Esophagus (tissue), 2 donors: ENCODE measurements at regions not wholly inside any gene's neighbourhood (a gene's known extent, or its start where the extent isn't known, plus 50 kb on each side); places are given as distances from the start of the nearest gene placed in this dataset.
"Not testable (repeated sequence)": the region's sequence is repeated elsewhere in the genome, so short reads cannot be mapped to it uniquely, and the experiment has no call there.

ENCODE experiments used
- H3K27ac ChIP-seq, 2 donors: one replicate each; pipeline ENCODE4 v1.5.1; 2013; ENCODE audit warnings: low read depth in 2 of 2, mild to moderate bottlenecking in 2 of 2, inconsistent platforms in 1 of 2, low read length in 1 of 2, moderate library complexity in 1 of 2
- H3K27me3 ChIP-seq, 2 donors: one replicate each; pipeline ENCODE4 v1.6.1; 2013; ENCODE audit warnings: low read length in 2 of 2, control low read depth in 1 of 2, mild to moderate bottlenecking in 1 of 2; ENCODE audit not compliant: insufficient read depth in 2 of 2, control insufficient read depth in 1 of 2
- H3K36me3 ChIP-seq, 2 donors: one replicate each; pipeline ENCODE4 v1.6.1; 2013; ENCODE audit warnings: low read length in 1 of 2; ENCODE audit not compliant: control insufficient read depth in 2 of 2, insufficient read depth in 2 of 2
- H3K4me1 ChIP-seq, 2 donors: one replicate each; pipeline ENCODE4 v1.6.1; 2013; ENCODE audit warnings: low read length in 1 of 2; ENCODE audit not compliant: control insufficient read depth in 2 of 2, insufficient read depth in 2 of 2
- H3K4me3 ChIP-seq, 2 donors: one replicate each; pipeline ENCODE4 v1.5.1; 2013; ENCODE audit warnings: low read length in 2 of 2, mild to moderate bottlenecking in 2 of 2, low read depth in 1 of 2, moderate library complexity in 1 of 2
- H3K9me3 ChIP-seq, 2 donors: one replicate each; pipeline ENCODE4 v1.6.1; 2013; ENCODE audit warnings: mild to moderate bottlenecking in 2 of 2, low read depth in 1 of 2, low read length in 1 of 2, moderate library complexity in 1 of 2; ENCODE audit not compliant: control insufficient read depth in 2 of 2, insufficient read depth in 1 of 2
- WGBS, 2 donors: extraction: QIAGEN DNeasy Blood & Tissue Kit; methylation state at CpG; one replicate each; pipeline ENCODE4 v1.1.7; 2013; 5-methylcytosine and 5-hydroxymethylcytosine counted together
- donor health status: healthy with polysubstance abuse.
- donor health status: Bipolar disorder and iron deficiency.

DNA sequence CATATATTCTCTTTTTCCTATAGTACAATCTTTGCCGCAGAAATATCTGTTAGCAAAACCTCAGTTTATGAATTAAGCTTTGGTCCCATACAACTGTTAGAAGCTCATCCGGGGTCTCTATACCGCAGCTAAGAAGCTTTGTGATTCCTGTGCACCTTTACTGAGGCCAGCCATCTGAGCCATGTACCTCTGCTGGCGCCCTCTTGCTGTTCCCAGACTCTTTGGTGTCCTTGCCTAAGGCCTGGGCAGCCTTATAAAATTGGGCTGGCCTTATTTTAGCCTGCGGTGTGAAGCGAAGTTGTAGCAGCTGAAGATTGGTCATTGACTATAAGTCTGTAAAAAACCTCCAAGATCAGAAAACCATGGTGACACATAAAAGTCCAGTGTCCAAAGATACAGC, 1135.1 kb upstream of the CHAC2 start:
- no peaks in the 10 kb centered on the region for H3K27me3 ChIP-seq
- no peak overlapping the region for H3K4me3 ChIP-seq
- peaks cover 3 to 8% of the 10 kb centered on the region in 2 donors for H3K9me3 ChIP-seq
- H3K27ac ChIP-seq = no peak overlapping the region
- no peaks in the 10 kb centered on the region for H3K36me3 ChIP-seq
- WGBS, 2 donors = 81 to 82% methylated on average over 6 of the region's 6 CpGs
- H3K4me1 ChIP-seq = no peaks in the 10 kb centered on the region

DNA sequence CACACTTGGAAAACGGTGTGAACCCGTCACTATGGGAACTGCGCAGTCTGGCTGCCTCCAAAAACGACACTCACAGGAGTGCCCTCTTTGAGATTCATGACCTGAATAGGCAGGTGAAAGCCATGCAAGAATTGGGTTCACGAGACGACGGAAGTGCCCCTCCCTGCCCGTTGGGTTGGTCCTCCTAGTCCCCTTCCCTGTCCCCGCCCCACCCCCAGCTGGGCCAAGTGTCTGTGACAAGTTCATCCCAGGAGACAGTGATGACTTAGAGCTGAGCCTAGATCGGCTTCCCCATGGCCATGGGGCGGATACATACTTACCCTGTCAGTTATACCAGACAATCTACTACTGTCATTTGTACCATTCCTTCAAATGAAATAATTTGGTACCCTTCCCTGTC, 1137.7 kb upstream of the CHAC2 start:
- WGBS, 2 donors = 87 to 90% methylated on average over 11 of the region's 11 CpGs
- H3K27ac ChIP-seq = no peak overlapping the region
- no peaks in the 10 kb centered on the region for H3K27me3 ChIP-seq

DNA sequence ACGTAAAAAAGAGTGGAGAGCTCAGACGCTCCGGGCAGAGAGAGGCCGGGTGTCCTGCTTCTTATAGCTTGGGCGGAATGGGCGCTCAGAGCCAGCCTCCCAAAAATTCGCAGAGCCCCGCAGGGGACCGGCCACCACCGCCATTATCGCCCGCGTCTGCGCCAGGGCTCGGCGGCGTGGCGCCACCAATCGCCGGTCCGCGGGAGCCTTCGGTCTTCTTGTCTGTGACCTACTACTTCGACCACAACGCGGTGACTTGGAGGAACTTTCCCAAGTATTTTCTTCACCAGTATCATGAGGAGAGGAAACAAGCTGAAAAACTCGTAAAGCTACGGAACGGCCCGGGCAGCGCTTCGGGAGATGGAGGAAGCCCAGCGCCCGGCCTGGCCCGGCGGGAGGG, 1138.1 kb upstream of the CHAC2 start:
- Histone ChIP-seq H3K27ac (no peak overlapping the region), H3K27me3 (no peaks in the 10 kb centered on the region), H3K4me1 (no peaks in the 10 kb centered on the region), H3K9me3 (peaks cover 0 to 8% of the 10 kb centered on the region in 2 donors), H3K36me3 (no peaks in the 10 kb centered on the region), H3K4me3 (no peak overlapping the region)
- WGBS, 2 donors = 97% methylated on average over 36 of the region's 36 CpGs

More for the DNA sequence above, 1137.7 kb upstream of the CHAC2 start:
- H3K36me3 ChIP-seq = no peaks in the 10 kb centered on the region
- H3K9me3 ChIP-seq = peaks cover 0 to 8% of the 10 kb centered on the region in 2 donors
- no peak overlapping the region for H3K4me3 ChIP-seq
- H3K4me1 ChIP-seq = no peaks in the 10 kb centered on the region

DNA sequence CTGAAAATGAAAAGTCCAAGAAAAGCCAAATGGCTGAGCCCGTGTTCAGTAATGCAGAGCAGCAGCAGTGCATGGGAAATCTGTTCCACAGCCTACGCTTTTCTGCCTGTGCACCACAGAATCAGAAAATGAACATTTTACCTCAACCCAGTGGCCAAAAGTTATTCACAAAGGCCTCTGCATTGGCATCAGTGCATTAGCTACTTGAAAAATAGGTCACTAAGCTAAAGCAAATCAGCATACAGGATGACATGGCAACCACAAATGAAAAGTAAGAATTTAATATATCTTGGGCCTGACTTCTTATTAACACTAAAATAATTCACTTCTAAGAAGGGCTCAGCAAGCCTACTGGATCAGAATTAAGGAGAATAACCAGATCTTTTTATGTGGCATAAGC, 1145.3 kb upstream of the CHAC2 start:
- Histone ChIP-seq H3K4me1 (no peaks in the 10 kb centered on the region), H3K27me3 (no peaks in the 10 kb centered on the region), H3K36me3 (no peaks in the 10 kb centered on the region), H3K9me3 (no peaks in the 10 kb centered on the region), H3K4me3 (no peak overlapping the region), H3K27ac (no peak overlapping the region)
- WGBS, 2 donors = 79% methylated on average over 2 of the region's 2 CpGs

DNA sequence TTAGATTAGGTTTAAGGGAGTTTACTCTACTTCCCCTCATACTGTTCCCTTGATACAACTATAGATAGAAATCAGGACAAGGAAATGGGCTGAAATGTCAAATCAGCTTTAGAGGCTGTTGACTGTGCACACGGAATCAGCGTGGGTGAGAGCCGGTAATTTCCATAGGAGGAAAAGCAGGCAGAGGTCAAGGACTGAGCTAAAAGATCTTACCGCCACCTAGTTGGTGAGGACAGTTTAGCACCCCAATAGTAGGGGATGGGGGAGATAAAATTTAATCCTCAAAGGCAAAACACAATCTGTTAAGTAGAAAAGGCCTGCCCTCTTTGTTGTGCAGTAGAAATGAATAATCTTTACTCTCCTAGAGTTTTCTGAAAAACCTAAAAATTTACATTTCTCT, 1154.5 kb upstream of the CHAC2 start:
- H3K36me3 ChIP-seq = no peaks in the 10 kb centered on the region
- no peak overlapping the region for H3K27ac ChIP-seq
- peaks cover 0 to 7% of the 10 kb centered on the region in 2 donors for H3K9me3 ChIP-seq
- no peaks in the 10 kb centered on the region for H3K27me3 ChIP-seq
- H3K4me3 ChIP-seq = no peak overlapping the region
- 62 to 64% methylated on average over 4 of the region's 4 CpGs for WGBS, 2 donors
- H3K4me1 ChIP-seq = no peaks in the 10 kb centered on the region

DNA sequence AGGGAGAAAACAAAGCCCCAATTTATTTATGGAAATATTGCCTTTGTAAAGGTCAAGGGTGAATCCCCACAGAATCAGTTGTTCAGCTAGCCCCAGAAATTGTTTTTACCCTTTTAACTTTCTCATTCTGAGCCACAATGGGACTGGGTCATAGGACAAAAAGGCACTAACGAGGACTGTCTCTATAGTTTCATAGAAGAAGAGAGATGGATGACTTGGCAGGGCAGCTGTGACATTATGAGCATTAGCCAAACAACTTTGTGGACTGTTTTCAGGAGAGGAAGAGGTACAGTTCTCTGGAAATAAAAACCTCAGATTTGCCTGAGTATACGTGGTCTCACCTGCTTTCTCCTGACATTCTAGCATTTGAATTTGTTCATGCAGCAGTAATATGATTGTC, 1155.8 kb upstream of the CHAC2 start:
- Histone ChIP-seq H3K27me3 (no peaks in the 10 kb centered on the region), H3K27ac (no peak overlapping the region), H3K9me3 (peaks cover 0 to 7% of the 10 kb centered on the region in 2 donors), H3K36me3 (no peaks in the 10 kb centered on the region), H3K4me3 (no peak overlapping the region), H3K4me1 (no peaks in the 10 kb centered on the region)
- 27 to 30% methylated on average over 2 of the region's 2 CpGs for WGBS, 2 donors

DNA sequence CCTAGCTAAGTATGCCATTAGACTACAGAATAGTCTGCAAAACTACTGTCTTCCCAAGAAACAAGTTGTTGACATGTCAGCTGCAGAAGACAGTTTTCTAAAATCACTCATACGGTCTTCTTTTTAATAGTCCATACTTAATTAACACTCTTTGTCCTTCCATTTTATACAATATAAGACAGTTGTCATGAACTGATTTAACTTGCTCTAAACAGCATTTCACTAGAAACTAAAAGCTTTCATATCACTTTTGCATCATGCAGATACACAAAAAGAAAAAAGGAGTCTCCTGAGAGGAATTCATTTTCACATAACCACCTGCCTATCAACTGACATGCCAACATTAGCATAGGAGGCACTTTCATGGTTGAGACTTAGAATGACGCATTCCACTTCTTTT, 1159.6 kb upstream of the CHAC2 start:
- Histone ChIP-seq H3K4me1 (no peaks in the 10 kb centered on the region), H3K36me3 (no peaks in the 10 kb centered on the region)
- 93 to 95% methylated on average over 2 of the region's 2 CpGs for WGBS, 2 donors

DNA sequence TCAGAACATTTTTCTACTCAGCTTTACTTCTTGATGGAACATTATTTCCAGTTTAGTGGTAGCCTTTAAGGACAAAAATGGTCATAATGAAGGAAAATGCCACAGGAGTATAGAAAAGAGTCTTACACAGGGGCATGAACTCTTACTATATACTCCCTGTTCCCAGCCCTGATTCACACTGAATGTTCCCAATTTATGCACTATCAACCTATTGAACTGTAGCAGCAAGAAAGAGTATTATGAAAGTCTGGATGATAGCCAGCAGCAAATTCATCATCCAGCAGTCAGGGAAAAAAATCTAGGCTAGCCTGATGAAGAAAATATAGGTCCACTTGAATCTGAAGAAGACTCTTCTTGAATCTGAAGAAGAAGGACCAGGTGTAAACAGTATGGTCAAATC, 1170.3 kb upstream of the CHAC2 start:
- H3K9me3 ChIP-seq = peaks cover 0 to 2% of the 10 kb centered on the region in 2 donors
- H3K4me3 ChIP-seq = no peak overlapping the region
- H3K4me1 ChIP-seq = no peaks in the 10 kb centered on the region
- H3K27ac ChIP-seq = no peak overlapping the region
- no peaks in the 10 kb centered on the region for H3K36me3 ChIP-seq
- no peaks in the 10 kb centered on the region for H3K27me3 ChIP-seq

More for the DNA sequence above, 1159.6 kb upstream of the CHAC2 start:
- Histone ChIP-seq H3K27ac (no peak overlapping the region), H3K9me3 (no peaks in the 10 kb centered on the region), H3K27me3 (no peaks in the 10 kb centered on the region), H3K4me3 (no peak overlapping the region)

DNA sequence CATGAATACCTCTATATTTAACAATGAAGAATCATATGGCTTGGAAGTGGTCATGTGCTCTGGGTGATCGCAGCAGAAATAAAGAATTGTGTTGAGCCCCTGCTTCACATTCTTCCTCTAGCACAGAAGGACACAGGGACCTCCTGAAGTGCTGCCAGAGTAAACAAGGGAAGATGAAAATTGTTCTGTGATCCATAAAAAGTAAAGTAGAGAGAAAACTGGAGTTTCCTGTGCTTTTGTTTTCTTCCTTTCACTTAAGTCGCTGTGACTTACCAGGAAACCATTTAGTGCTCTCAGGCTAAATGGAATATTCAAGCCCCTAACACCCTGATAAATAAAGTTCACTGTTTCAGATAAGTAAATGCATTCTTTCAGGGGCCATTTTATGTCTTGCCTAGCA, 1173.6 kb upstream of the CHAC2 start:
- no peak overlapping the region for H3K27ac ChIP-seq
- WGBS, 2 donors = 28 to 44% methylated on average over 2 of the region's 2 CpGs
- no peaks in the 10 kb centered on the region for H3K36me3 ChIP-seq
- peaks cover 0 to 2% of the 10 kb centered on the region in 2 donors for H3K9me3 ChIP-seq
- H3K4me3 ChIP-seq = no peak overlapping the region
- H3K27me3 ChIP-seq = no peaks in the 10 kb centered on the region
- no peaks in the 10 kb centered on the region for H3K4me1 ChIP-seq

DNA sequence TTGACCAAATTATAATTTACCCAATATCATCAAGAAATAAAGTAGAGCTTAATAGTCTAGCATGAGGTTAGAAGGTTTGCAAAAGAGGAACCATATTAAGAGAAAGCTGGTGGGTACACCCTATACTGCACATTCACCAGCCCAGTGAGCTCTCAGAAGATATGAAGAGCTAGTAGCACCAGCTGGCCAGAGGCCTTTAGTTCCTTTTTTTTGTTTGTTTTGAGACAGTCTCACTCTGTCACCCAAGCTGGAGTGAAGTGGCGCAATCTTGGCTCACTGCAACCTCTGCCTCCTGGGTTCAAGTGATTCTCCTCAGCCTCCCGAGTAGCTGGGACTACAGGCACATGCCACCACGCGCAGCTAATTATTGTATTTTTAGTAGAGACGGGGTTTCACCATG, 1183.5 kb upstream of the CHAC2 start:
- not testable (repeated sequence) for H3K36me3 ChIP-seq, H3K4me1 ChIP-seq, H3K27me3 ChIP-seq, H3K9me3 ChIP-seq, H3K27ac ChIP-seq, H3K4me3 ChIP-seq
- 87 to 90% methylated on average over 5 of the region's 5 CpGs for WGBS, 2 donors
